Endothelial cell of umbilical vein (primary cell): ENCODE measurements at regions not wholly inside any gene's neighbourhood (a gene's known extent, or its start where the extent isn't known, plus 50 kb on each side); places are given as distances from the start of the nearest gene placed in this dataset.

Source experiments
- BruUV-seq: library from RNA; stranded (reverse); fragments of 400-500 nt; replicated peaks from 2 replicates; lab custom pipeline; 2021; lab: Mats Ljungman, UMichigan
- CTCF ChIA-PET: fragments of 300-600, 350-600 bp; sonication (Branson Sonifier 250); formaldehyde crosslinking; loops from one replicate; lab custom pipeline; 2021; ENCODE audit warnings: antibody characterized with exemption, inconsistent platforms; lab: Charles Lee
- POLR2A ChIA-PET: fragments of 300-600, 350-600 bp; sonication (Branson Sonifier 250); formaldehyde crosslinking; loops from one replicate; lab custom pipeline; 2021; ENCODE audit warnings: antibody characterized with exemption, inconsistent platforms; lab: Charles Lee
- DNase-seq: peaks from one replicate; pipeline ENCODE4 v3.0.0-alpha.2; 2011; ENCODE audit warnings: low read depth, low spot score
- FAIRE-seq: peaks from 2 replicates; lab custom pipeline; 2011; peaks lifted over from hg19 to GRCh38; lab: Jason Lieb, UNC
- H2AFZ ChIP-seq: 2 replicates; pipeline ENCODE4 v1.6.0; 2012; ENCODE audit warnings: low read depth, low read length, control low read depth, inconsistent platforms
- H3K27ac ChIP-seq: 2 replicates; pipeline ENCODE4 v1.5.1; 2011; ENCODE audit warnings: low read depth, mild to moderate bottlenecking, control low read depth, low read length, moderate library complexity; ENCODE audit not compliant: insufficient read depth
- H3K27me3 ChIP-seq, 2 experiments: 2 replicates each; pipeline versions ENCODE4 v1.6.0 to v1.6.1; 2011; ENCODE audit warnings: low read length in 2 of 2, mixed read lengths in 1 of 2; ENCODE audit not compliant: control insufficient read depth in 2 of 2, insufficient read depth in 2 of 2
- H3K36me3 ChIP-seq, 2 experiments: 2 replicates in 1 of 2; 3 replicates in 1 of 2; pipeline ENCODE4 v1.5.1; 2011; ENCODE audit warnings: low read length in 2 of 2, mild to moderate bottlenecking in 1 of 2, moderate library complexity in 1 of 2; ENCODE audit not compliant: control insufficient read depth in 2 of 2, insufficient read depth in 2 of 2; ENCODE audit errors: extremely low read depth in 1 of 2
- H3K4me1 ChIP-seq: 3 replicates; pipeline ENCODE4 v1.5.1; 2011; ENCODE audit warnings: mild to moderate bottlenecking, low read length; ENCODE audit not compliant: control insufficient read depth, insufficient read depth; ENCODE audit errors: extremely low read depth
- H3K4me2 ChIP-seq: 2 replicates; pipeline ENCODE4 v1.6.1; 2011; ENCODE audit warnings: low read length, control low read depth, mixed read lengths; ENCODE audit not compliant: insufficient read depth
- H3K4me3 ChIP-seq, 3 experiments: fragments of 200-600 bp in 1 of 3; sonication (generic), shearing (Covaris generic) in 1 of 3; replicated peaks in 1 of 3; 2 replicates each; pipeline ENCODE4 v1.5.1; 2011 to 2016; ENCODE audit warnings: control low read depth in 3 of 3, low read length in 3 of 3, mild to moderate bottlenecking in 2 of 3, inconsistent platforms in 1 of 3, low read depth in 1 of 3, moderate library complexity in 1 of 3; ENCODE audit not compliant: insufficient read depth in 1 of 3
- H3K79me2 ChIP-seq: 2 replicates; pipeline ENCODE4 v1.6.0; 2012; ENCODE audit warnings: low read length, inconsistent platforms; ENCODE audit not compliant: control insufficient read depth, insufficient read depth
- H3K9ac ChIP-seq: replicated peaks from 2 replicates; pipeline ENCODE3; 2011; ENCODE audit warnings: low read length, control low read depth; ENCODE audit not compliant: insufficient read depth; ENCODE audit errors: extremely low read depth
- H3K9me1 ChIP-seq: replicated peaks from 3 replicates; pipeline ENCODE4 v1.6.0; 2011; ENCODE audit warnings: mild to moderate bottlenecking, low read length; ENCODE audit not compliant: control insufficient read depth, insufficient read depth; ENCODE audit errors: extremely low read depth
- H3K9me3 ChIP-seq: replicated peaks from 2 replicates; pipeline ENCODE4 v1.5.1; 2012; ENCODE audit warnings: low read length, inconsistent platforms; ENCODE audit not compliant: control insufficient read depth, insufficient read depth
- H4K20me1 ChIP-seq: replicated peaks from 2 replicates; pipeline ENCODE3; 2011; ENCODE audit warnings: mild to moderate bottlenecking, low read length; ENCODE audit not compliant: control insufficient read depth, insufficient read depth; ENCODE audit errors: extremely low read depth
- EZH2 ChIP-seq: IDR thresholded peaks from 2 replicates; pipeline ENCODE4 v1.6.1; 2012; ENCODE audit warnings: borderline replicate concordance, low read depth, mild to moderate bottlenecking, moderate library complexity, low read length, inconsistent platforms; ENCODE audit not compliant: severe bottlenecking
- FOS ChIP-seq: IDR thresholded peaks from 2 replicates; pipeline ENCODE4 v1.6.1; 2011; ENCODE audit warnings: mild to moderate bottlenecking, low read length, moderate library complexity, borderline replicate concordance; ENCODE audit not compliant: insufficient read depth
- GATA2 ChIP-seq: IDR thresholded peaks from 2 replicates; pipeline ENCODE4 v1.7.0; 2011; ENCODE audit warnings: low read depth, mild to moderate bottlenecking, moderate library complexity, mixed read lengths, low read length; ENCODE audit not compliant: insufficient read length, insufficient read depth
- JUN ChIP-seq: IDR thresholded peaks from 2 replicates; pipeline ENCODE4 v1.6.1; 2011; ENCODE audit warnings: borderline replicate concordance, low read depth; ENCODE audit not compliant: insufficient read length, insufficient read depth
- MYC ChIP-seq: IDR thresholded peaks from one replicate; pipeline ENCODE4 v1.6.1; 2011; ENCODE audit warnings: mild to moderate bottlenecking, low read depth, low read length
- POLR2A ChIP-seq: IDR thresholded peaks from 2 replicates; pipeline ENCODE4 v1.6.1; 2012; ENCODE audit warnings: low read depth, mild to moderate bottlenecking, control low read depth, low read length
- POLR2AphosphoS5 ChIP-seq: IDR thresholded peaks from 2 replicates; pipeline ENCODE4 v1.6.1; 2012; ENCODE audit warnings: low read depth, mild to moderate bottlenecking, control low read depth, low read length, moderate library complexity; ENCODE audit not compliant: insufficient read depth
- dilution Hi-C: fragments of 300-500 bp; cut with MboI; formaldehyde crosslinking; loops from one replicate; pipeline ENCODE4 v1.15.0; 2019; ENCODE audit warnings: low sequenced_read_pairs; ENCODE audit not compliant: extremely low pct_ligation_motif_present
- intact Hi-C: fragments of 100-400 bp; cut with micrococcal nuclease; formaldehyde crosslinking; loops from one replicate; pipeline ENCODE4 v1.10.0; 2022
- TF ChIP-seq, protein P1 (sequence below): IDR thresholded peaks from 2 replicates; pipeline ENCODE4 v1.6.1; 2011; ENCODE audit not compliant: insufficient read depth, insufficient read length
- TF ChIP-seq, protein P2 (sequence below), 2 donors: IDR thresholded peaks; 1 replicate in 1 of 2; 2 replicates in 1 of 2; pipeline ENCODE4 v1.5.1; 2011; ENCODE audit warnings: low read length in 2 of 2, mild to moderate bottlenecking in 2 of 2, moderate library complexity in 2 of 2, control low read depth in 1 of 2, inconsistent platforms in 1 of 2, low read depth in 1 of 2; ENCODE audit not compliant: insufficient read depth in 1 of 2; ENCODE audit errors: extremely low read depth in 1 of 2

DNA sequence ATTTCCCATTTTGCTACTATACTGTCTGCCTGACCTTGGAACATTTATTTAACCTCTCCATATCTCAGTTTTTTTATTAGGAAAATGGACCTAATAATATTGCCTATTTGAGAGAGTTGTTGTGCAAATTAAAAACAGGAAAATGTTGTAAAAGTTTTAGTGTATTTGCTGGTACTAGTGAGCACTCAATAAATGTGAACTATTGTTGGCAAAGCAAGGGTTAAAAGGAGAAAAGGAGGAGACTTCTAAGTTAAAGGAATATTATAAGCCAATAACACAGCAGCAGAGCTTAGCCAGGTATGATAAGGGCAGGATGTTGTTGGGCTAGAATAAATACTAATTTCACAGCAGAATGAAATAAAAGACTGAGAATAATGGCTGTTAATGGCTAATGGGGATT is 211.9 kb upstream of the FUT9 start:
- POLR2A ChIA-PET: no interaction called here
- intact Hi-C loops: no loop called here
- FAIRE-seq: no peak

More for the DNA sequence above, 211.9 kb upstream of the FUT9 start:
- no peaks in the 10 kb centered on the region for H3K4me1 ChIP-seq
- H3K27me3 ChIP-seq: no peaks in the 10 kb centered on the region
- no peak overlapping the region for H3K9ac ChIP-seq
- no TSS peak for BruUV-seq
- no peaks in the 10 kb centered on the region for H3K9me3 ChIP-seq
- no peak for DNase-seq
- no peaks in the 10 kb centered on the region for H4K20me1 ChIP-seq
- H3K4me3 ChIP-seq: no peak overlapping the region
- dilution Hi-C loops: no loop called here
- H3K27ac ChIP-seq: no peak overlapping the region
- no peak for TF ChIP-seq POLR2AphosphoS5
- TF ChIP-seq JUN: no peak
- TF ChIP-seq, protein P1, sequence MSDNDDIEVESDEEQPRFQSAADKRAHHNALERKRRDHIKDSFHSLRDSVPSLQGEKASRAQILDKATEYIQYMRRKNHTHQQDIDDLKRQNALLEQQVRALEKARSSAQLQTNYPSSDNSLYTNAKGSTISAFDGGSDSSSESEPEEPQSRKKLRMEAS: no peak
- no peak for TF ChIP-seq MYC
- TF ChIP-seq GATA2: no peak
- TF ChIP-seq POLR2A: no peak
- TF ChIP-seq EZH2: no peak
- no peak for TF ChIP-seq FOS
- TF ChIP-seq, protein P2, sequence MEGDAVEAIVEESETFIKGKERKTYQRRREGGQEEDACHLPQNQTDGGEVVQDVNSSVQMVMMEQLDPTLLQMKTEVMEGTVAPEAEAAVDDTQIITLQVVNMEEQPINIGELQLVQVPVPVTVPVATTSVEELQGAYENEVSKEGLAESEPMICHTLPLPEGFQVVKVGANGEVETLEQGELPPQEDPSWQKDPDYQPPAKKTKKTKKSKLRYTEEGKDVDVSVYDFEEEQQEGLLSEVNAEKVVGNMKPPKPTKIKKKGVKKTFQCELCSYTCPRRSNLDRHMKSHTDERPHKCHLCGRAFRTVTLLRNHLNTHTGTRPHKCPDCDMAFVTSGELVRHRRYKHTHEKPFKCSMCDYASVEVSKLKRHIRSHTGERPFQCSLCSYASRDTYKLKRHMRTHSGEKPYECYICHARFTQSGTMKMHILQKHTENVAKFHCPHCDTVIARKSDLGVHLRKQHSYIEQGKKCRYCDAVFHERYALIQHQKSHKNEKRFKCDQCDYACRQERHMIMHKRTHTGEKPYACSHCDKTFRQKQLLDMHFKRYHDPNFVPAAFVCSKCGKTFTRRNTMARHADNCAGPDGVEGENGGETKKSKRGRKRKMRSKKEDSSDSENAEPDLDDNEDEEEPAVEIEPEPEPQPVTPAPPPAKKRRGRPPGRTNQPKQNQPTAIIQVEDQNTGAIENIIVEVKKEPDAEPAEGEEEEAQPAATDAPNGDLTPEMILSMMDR (IDR thresholded peaks at IDR 0.05; ENCODE audit: extremely low read depth in 1 of 2, insufficient read depth in 1 of 2, low read depth in 1 of 2, low read length in 2 of 2): no peak
- H3K79me2 ChIP-seq: no peaks in the 10 kb centered on the region
- H3K9me1 ChIP-seq: no peaks in the 10 kb centered on the region
- H3K36me3 ChIP-seq: no peaks in the 10 kb centered on the region
- no peak overlapping the region for H2AFZ ChIP-seq
- H3K4me2 ChIP-seq: no peak overlapping the region
- CTCF ChIA-PET: no interaction called here
